ENCODE measurements at regions not wholly inside any gene's neighbourhood (a gene's known extent, or its start where the extent isn't known, plus 50 kb on each side); places are given as distances from the start of the nearest gene placed in this dataset.

GRCh38 chr5:73395256-73395655 is 53.3 kb downstream of the FOXD1 start:
- DNase-seq (ENCODE audit: extremely low spot score, insufficient read length, low read depth) (no peak), FAIRE-seq (no peak)

DNA sequence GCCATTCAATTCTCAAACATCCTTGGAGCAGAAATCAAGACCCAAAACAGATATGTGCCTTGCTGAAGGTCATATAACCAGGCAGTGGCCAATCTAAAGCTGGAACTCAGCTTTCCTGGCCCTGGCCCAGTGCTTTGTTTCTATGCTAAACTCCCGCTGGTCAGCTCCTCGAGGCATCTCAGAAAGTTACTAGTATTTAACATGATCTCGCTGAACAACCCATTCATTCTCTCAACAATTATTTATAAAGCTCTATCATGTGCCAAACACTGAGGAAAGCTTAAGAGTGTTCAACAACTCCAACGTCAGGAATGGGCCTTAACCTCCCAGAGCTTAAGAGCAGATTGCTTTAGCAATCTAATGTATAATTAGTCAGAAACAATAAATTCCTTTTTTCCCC is 54.0 kb downstream of the FOXD1 start:
- FAIRE-seq: no peak

GRCh38 chr5:73393611-73394489 is 54.7 kb downstream of the FOXD1 start:
- FAIRE-seq: no peak
- DNase-seq (ENCODE audit: extremely low spot score, insufficient read length, low read depth): no peak

More for the DNA sequence above, 54.0 kb downstream of the FOXD1 start:
- no peak for DNase-seq (ENCODE audit: extremely low spot score, insufficient read length, low read depth)

- no peak for FAIRE-seq
- DNase-seq (ENCODE audit: extremely low spot score, insufficient read length, low read depth): no peak
These were observed 55.8 kb downstream of the FOXD1 start for GRCh38 chr5:73392775-73393174.

DNA sequence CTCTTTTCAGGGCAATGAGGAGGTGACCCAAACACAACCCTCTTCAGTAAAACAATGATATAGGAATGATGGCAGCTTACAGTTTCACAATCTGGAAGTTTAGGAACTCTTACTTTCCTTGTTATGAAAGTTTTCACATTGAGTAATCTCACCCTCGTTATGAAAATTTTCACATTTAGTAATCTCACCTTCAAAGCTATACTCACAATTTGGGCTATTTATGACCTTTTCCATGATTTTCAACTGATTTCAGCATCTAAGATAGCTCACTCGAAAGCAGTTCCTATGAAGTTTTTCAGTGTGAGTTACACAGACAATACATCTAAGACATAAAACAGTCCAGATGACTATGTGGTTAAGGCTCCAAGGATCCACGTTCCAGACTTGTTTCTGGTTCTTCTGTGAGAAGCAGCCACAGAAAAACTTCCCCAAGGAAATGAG is 57.1 kb downstream of the FOXD1 start:
- no peak for DNase-seq (ENCODE audit: extremely low spot score, insufficient read length, low read depth)
- no peak for FAIRE-seq

DNA sequence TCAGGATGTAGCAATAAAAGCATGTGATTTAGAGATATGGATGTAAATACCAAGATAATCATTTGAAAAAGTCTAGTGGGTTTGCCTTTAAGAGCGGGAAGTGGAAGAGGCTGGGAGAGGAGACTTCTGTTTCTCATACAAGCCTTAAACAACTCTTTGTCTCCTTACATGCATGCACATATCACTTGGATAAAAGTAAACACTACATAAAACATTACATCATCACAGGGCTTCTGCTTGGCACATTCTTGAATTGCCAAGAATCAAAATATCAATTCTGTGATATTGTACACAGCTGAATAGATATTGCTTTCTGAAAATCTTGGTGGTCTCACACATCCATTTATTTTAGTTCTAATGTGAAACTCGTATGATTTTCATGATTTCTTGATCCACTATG is 57.6 kb downstream of the FOXD1 start:
- FAIRE-seq (no peak), DNase-seq (ENCODE audit: extremely low spot score, insufficient read length, low read depth) (no peak)

DNA sequence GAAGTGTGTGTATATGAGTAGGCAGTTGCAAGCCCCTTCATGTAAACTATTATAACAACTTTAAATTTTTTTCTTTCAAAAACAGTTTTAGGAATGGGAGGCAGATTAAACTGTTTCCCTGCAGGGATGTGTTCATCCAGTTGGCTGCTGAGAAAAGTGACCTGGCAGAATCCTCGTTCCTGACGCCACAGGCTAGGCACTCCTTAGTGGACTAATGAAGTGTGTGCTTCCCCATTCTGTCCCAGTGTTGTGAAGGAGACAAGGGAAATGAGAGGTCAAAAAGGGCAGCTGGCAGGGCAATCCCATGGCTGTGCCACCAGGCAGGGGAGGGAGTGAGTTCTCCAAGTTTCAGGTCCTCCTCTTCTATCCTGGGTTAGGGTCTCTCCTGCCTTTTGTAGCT is 59.8 kb downstream of the FOXD1 start:
- DNase-seq (ENCODE audit: extremely low spot score, insufficient read length, low read depth): no peak
- FAIRE-seq: no peak

- no peak for FAIRE-seq
- DNase-seq (ENCODE audit: extremely low spot score, insufficient read length, low read depth): no peak
These were observed 60.3 kb downstream of the FOXD1 start for GRCh38 chr5:73388306-73388684.

DNA sequence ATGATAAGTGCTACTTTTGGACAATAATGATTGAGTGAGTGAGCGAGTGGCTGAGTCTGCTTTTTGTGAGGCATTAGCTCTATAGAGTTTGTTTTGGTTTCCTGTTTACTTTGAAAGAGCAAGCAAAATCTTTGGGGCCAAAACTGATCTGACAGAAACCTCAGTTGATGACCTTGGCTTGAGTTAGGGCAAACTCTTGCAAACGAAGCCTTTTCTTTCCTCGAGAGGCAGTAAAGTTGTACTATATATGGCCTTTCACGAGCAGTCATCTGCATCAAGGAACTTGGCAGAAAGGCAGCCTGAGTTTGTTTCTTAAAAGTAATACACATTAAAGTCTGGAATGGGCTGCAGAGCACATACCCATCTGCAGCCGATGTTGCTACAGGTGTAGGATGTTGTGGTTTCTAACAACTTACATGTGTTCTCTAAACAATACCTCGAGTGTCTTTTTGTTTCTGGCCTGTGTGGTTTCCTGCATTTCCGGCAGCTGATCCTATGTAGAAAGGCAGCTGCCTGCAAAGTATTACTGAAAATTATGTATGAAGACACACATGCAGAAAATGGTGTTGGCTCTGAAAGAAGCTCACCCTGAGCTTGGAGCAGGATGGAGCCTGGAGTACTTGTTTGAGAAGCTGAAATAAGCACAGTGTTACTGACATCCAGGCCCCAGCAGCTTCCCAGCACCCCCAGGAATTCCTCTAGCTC is 60.8 kb downstream of the FOXD1 start:
- peak; percentile 88 for FAIRE-seq
- peak; percentile 8 for DNase-seq (ENCODE audit: extremely low spot score, insufficient read length, low read depth)

- no peak for DNase-seq (ENCODE audit: extremely low spot score, insufficient read length, low read depth)
- FAIRE-seq: no peak
These were observed 61.4 kb downstream of the FOXD1 start for GRCh38 chr5:73387149-73387591.

DNA sequence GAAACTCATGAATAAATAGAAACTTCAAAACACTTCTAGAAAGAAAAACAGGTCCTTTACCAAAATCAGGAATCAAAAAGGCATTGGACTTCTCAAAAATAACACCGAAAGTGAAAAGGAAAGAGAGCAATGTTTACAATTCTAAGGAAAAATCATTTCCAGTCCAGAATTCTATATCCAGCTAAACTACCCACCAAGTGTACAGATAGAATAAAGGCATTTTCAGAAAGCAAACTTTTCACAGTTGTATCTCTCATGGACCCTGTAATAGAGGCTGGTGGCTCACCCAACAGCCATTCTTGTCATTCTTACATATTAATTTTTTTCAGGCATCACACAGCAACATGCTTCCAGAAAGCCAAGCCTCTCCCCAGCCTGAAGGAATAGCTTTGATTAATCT is 63.7 kb downstream of the FOXD1 start:
- no peak for DNase-seq (ENCODE audit: extremely low spot score, insufficient read length, low read depth)
- no peak for FAIRE-seq

- no peak for DNase-seq (ENCODE audit: extremely low spot score, insufficient read length, low read depth)
These were observed 66.2 kb downstream of the FOXD1 start for GRCh38 chr5:73382401-73382740.

DNA sequence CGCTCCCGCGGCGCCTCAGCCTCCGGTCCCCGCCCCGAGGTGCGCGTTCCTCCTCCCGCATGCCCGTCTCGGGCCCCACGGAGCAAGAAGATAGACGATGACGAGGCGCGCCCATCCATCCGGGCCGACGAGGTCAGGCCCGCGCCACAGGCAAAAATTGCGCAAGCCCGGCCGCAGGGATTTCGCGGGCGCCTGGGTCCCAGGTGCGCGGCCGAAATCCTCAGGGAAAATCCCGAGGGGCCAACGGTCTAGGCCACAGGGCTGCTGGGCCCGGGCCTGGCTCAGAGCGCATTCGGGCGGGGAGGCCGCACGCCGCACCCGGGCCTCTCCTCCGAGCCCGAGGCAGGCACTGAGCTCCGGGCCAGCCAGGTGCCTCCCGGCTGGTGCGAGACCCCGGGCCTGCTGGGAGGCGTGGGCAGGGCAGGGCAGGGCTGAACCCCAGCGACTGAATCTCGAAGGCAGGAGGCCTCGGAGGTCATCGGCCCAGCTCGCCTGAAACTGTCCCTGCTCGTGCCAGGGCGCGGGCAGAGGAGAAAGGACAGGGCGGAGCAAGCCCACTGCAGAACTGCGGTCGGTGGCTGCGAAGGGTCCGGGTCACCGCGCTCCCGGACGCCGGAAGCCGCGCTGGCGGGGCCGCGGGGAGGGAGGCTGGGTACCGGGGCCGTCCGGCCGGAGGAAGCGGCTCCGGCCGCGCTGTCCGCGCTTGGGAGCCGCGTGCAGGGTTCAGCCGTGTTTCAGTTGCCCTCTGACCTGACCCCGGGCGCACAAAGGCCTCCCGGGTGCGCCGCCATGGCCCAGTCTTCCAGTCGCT is 66.8 kb downstream of the FOXD1 start:
- DNase-seq (ENCODE audit: extremely low spot score, insufficient read length, low read depth) (no peak), FAIRE-seq (no peak)

More at GRCh38 chr5:73382401-73382740, 66.2 kb downstream of the FOXD1 start:
- FAIRE-seq: no peak

DNA sequence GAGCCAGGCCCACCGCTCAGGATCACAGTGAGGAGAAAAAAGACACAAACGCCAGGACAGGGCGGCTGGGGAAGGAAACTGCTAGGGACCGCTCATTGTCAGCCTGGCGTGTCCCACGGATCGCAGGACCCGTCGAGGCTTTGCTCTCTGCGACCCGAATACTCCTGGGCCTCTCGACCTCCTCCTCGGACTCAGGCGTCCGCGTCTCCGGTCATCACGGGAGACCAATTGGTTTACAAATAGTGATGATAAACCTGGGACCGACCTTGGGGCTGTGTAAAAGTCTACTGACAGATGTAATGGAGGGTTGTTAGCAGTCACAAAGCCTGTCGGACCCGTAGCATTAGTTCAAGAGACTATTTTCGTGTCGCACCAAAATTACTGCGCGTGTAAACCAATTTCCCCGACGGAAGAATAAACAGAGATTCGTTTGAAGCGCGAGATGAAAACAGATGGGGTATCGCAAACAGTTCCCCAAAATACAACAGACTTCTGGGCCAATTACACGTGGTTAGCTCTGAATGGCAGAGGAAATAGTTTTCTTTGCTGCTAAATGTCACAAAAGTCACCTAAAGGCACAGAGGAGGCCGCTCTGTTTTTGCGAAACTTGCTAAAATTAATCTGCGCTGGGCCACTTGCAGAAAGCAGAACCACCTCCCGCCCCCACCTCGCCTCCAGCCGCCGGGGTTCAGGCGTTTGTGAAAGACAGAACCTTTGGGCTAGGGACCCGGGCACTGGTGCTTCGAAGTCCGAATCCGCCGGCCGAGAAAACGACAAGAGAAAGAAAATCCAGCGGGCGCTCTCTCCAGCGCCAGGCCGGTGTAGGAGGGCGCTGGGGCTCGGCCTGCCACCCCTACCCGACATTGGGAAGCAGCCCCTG is 67.6 kb downstream of the FOXD1 start:
- DNase-seq (ENCODE audit: extremely low spot score, insufficient read length, low read depth) (no peak), FAIRE-seq (no peak)

- FAIRE-seq (no peak), DNase-seq (ENCODE audit: extremely low spot score, insufficient read length, low read depth) (no peak)
These were observed 68.5 kb downstream of the FOXD1 start for GRCh38 chr5:73380041-73380440.

DNA sequence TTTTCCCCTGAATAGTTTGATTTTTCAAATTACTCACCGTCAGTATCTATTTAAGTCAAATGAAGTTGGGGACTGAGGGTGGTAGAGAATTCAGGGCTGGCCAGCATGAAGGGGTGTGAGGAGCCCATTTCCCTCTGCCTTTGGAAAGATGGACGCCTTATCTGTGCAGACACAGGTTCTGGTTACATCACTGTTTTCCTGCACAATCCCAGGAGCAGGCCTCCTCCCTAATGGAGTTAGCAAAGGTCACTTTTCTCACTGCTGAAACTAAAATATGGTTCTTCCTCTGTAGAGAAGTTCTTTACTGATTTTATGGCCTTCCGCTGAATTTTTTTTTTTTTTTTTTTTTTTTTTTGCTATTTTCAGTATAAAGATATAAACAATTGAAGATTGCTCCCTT is 69.1 kb downstream of the FOXD1 start:
- DNase-seq (ENCODE audit: extremely low spot score, insufficient read length, low read depth) (no peak), FAIRE-seq (no peak)

DNA sequence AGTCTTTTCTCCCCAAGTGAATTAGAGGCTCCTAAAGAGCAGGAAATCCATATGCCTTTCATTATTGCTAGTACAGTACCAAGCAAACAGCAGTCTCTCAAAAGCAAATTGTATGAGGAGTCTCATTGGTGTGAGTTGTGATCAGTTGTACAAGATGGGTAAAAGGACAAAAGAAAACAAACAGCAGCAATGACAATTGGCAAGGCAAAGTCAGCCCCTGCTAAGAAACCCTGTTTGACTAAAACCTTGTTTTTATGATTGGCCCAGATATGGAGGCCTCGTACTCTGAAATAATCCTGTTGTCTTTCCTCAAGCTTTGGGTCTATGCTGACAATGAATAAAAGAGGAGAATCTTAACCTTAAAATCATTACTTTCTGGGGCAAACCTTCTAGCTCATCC is 69.8 kb downstream of the FOXD1 start:
- no peak for FAIRE-seq
- DNase-seq (ENCODE audit: extremely low spot score, insufficient read length, low read depth): no peak

DNA sequence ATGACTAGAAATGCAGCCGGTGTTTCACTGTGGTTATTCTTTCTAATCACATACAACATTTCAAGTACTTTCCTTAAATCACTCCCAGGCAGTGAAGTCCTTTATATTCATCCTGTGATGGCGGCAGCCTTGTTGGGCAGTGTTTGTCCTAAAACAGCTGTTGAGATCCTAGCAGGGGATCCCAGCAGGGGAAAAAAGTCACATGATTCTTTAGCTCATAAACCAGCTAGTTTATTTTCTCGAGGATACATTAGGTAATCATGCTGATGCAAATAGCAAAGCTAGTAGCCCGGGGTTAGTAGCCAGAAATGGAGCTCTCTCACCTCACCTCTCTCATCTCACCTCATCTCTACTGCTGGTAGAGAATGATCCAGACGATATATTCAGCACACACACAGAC is 70.5 kb downstream of the FOXD1 start:
- FAIRE-seq (no peak), DNase-seq (ENCODE audit: extremely low spot score, insufficient read length, low read depth) (no peak)

DNA sequence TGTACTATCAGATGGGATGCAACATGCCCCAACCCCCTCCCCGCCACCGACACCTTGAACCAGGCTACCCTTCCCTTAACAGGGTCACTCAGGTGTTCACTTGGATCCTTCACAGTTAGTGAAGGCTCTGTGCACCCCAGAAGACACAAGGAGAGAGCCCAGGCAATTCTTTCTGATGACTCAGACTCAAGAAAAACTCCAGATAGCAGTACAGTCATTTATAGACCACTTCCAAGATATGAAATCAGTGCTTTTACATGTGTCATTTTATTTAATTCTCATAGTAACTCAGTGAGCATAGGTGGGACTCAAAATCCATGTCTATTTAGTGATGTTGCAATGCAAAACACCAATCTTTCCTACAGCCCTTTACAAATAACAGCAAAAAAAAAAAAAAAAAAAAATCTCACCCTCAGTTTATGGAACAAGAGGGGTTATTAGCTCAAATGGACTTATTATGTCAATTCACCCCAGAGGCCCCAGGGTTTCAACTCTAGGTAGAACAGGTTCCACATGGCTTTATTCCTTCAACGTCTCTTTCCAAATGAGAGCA is 71.9 kb downstream of the FOXD1 start:
- DNase-seq (ENCODE audit: extremely low spot score, insufficient read length, low read depth) (no peak), FAIRE-seq (no peak)
